HG02981 (cell line): ENCODE measurements at regions not wholly inside any gene's neighbourhood (a gene's known extent, or its start where the extent isn't known, plus 50 kb on each side); places are given as distances from the start of the nearest gene placed in this dataset.
A peak's percentile ranks its signal among the peaks of the same experiment; 100 is the strongest.
"Not testable (repeated sequence)": the region's sequence is repeated elsewhere in the genome, so short reads cannot be mapped to it uniquely, and the experiment has no call there.

Experiments used
- ATAC-seq: cut with Tn5 transposase; IDR thresholded peaks from one replicate; pipeline ENCODE4 v1.9.1; 2021; ENCODE audit warnings: mild to moderate bottlenecking, moderate library complexity; ENCODE audit not compliant: unreplicated experiment

- no peak for ATAC-seq
These were observed 1625.5 kb upstream of the CELF4 start for GRCh38 chr18:39191058-39191457.

- no peak for ATAC-seq
These were observed 1624.9 kb upstream of the CELF4 start for GRCh38 chr18:39190508-39190907.

GRCh38 chr18:39188278-39188677, 1622.7 kb upstream of the CELF4 start:
- ATAC-seq, result no peak

- ATAC-seq, result peak; percentile 67
These were observed 1620.4 kb upstream of the CELF4 start for GRCh38 chr18:39186008-39186407.

GRCh38 chr18:39184176-39184575, 1618.6 kb upstream of the CELF4 start:
- no peak for ATAC-seq

- no peak for ATAC-seq
These were observed 1612.6 kb upstream of the CELF4 start for GRCh38 chr18:39178166-39178565.

GRCh38 chr18:39172695-39173421, 1607.3 kb upstream of the CELF4 start:
- ATAC-seq, result no peak

- ATAC-seq, result no peak
These were observed 1603.1 kb upstream of the CELF4 start for GRCh38 chr18:39168723-39169122.

GRCh38 chr18:39167990-39168389, 1602.4 kb upstream of the CELF4 start:
- ATAC-seq, result no peak

- no peak for ATAC-seq
These were observed 1601.2 kb upstream of the CELF4 start for GRCh38 chr18:39166776-39167175.

GRCh38 chr18:39162013-39162827, 1596.6 kb upstream of the CELF4 start:
- ATAC-seq, result no peak

GRCh38 chr18:39149211-39149806, 1583.7 kb upstream of the CELF4 start:
- ATAC-seq, result no peak

GRCh38 chr18:39134255-39134654, 1568.7 kb upstream of the CELF4 start:
- ATAC-seq, result no peak

- ATAC-seq, result not testable (repeated sequence)
These were observed 1561.9 kb upstream of the CELF4 start for GRCh38 chr18:39127538-39127937.

- ATAC-seq, result no peak
These were observed 1548.2 kb upstream of the CELF4 start for GRCh38 chr18:39113790-39114189.

- ATAC-seq, result no peak
These were observed 1539.5 kb upstream of the CELF4 start for GRCh38 chr18:39105104-39105503.

GRCh38 chr18:39072970-39073369, 1507.4 kb upstream of the CELF4 start:
- ATAC-seq, result no peak

GRCh38 chr18:39062426-39062825, 1496.8 kb upstream of the CELF4 start:
- ATAC-seq, result no peak

GRCh38 chr18:39058386-39059000, 1492.9 kb upstream of the CELF4 start:
- no peak for ATAC-seq

GRCh38 chr18:39057423-39058064, 1491.9 kb upstream of the CELF4 start:
- ATAC-seq, result no peak

- ATAC-seq, result no peak
These were observed 1488.0 kb upstream of the CELF4 start for GRCh38 chr18:39053571-39053970.
